22Rv1 (cell line): ENCODE measurements at regions not wholly inside any gene's neighbourhood (a gene's known extent, or its start where the extent isn't known, plus 50 kb on each side); places are given as distances from the start of the nearest gene placed in this dataset.

ENCODE experiments used
- ZFX ChIP-seq: fragments of 450-650 bp; IDR thresholded peaks from 2 replicates; pipeline ENCODE4 v1.6.1; 2017; ENCODE audit warnings: antibody characterized with exemption, borderline replicate concordance
- TF ChIP-seq, protein P1 (sequence below): fragments of 450-650 bp; IDR thresholded peaks from 2 replicates; pipeline ENCODE4 v1.5.1; 2017; ENCODE audit warnings: mild to moderate bottlenecking

DNA sequence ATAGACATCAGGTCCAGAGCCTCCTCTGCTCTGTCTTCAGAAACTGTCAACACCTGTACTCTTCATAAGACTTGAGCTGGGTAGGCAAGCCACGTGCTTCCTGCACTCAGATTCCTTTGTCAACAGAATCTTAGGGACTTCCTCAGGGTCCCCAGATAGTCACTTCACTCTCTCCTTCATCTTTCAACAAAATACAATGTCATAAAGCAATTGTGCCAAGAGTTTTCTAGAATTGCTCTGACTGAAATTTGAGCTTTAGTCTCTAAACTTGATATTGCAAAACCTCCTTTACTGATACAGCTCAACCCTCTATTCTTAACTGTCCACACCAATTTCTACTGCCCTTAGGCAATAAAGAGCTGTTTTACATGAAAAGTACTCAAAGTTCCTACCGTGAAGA lies 179.9 kb downstream of the IRS2 start:
- TF ChIP-seq, protein P1, sequence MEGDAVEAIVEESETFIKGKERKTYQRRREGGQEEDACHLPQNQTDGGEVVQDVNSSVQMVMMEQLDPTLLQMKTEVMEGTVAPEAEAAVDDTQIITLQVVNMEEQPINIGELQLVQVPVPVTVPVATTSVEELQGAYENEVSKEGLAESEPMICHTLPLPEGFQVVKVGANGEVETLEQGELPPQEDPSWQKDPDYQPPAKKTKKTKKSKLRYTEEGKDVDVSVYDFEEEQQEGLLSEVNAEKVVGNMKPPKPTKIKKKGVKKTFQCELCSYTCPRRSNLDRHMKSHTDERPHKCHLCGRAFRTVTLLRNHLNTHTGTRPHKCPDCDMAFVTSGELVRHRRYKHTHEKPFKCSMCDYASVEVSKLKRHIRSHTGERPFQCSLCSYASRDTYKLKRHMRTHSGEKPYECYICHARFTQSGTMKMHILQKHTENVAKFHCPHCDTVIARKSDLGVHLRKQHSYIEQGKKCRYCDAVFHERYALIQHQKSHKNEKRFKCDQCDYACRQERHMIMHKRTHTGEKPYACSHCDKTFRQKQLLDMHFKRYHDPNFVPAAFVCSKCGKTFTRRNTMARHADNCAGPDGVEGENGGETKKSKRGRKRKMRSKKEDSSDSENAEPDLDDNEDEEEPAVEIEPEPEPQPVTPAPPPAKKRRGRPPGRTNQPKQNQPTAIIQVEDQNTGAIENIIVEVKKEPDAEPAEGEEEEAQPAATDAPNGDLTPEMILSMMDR = no peak
- TF ChIP-seq ZFX = no peak
